Left ventricle myocardium inferior (tissue), 1 donor: ENCODE measurements at regions not wholly inside any gene's neighbourhood (a gene's known extent, or its start where the extent isn't known, plus 50 kb on each side); places are given as distances from the start of the nearest gene placed in this dataset.

Source experiments
- DNase-seq: peaks from one replicate; pipeline ENCODE4 v3.0.0-alpha.2; 2020
- H3K27ac ChIP-seq: fragments of 200-600 bp; replicated peaks from 2 replicates; pipeline ENCODE4 v1.8.0; 2021
- H3K27me3 ChIP-seq: fragments of 200-600 bp; 2 replicates; pipeline ENCODE4 v1.8.0; 2021; ENCODE audit warnings: low read depth
- H3K36me3 ChIP-seq: fragments of 200-600 bp; 2 replicates; pipeline ENCODE4 v1.8.0; 2021
- H3K4me1 ChIP-seq: fragments of 200-600 bp; 2 replicates; pipeline ENCODE4 v1.8.0; 2021
- H3K4me3 ChIP-seq: fragments of 200-600 bp; 2 replicates; pipeline ENCODE4 v1.8.0; 2021; ENCODE audit warnings: mild to moderate bottlenecking, moderate library complexity
- H3K9me3 ChIP-seq: fragments of 200-600 bp; replicated peaks from 2 replicates; pipeline ENCODE4 v1.8.0; 2021
- intact Hi-C: fragments of 100-400 bp; cut with micrococcal nuclease; formaldehyde crosslinking; loops from one replicate; pipeline ENCODE4 v1.11.0; 2022
- TF ChIP-seq, protein P1 (sequence below): fragments of 200-600 bp; IDR thresholded peaks from 2 replicates; pipeline ENCODE4 v1.8.0; 2021; ENCODE audit warnings: antibody characterized with exemption, mild to moderate bottlenecking, borderline replicate concordance
- donor health status: DM: no; HTN: yes; CAD: no; lungs with severe emphysema.

DNA sequence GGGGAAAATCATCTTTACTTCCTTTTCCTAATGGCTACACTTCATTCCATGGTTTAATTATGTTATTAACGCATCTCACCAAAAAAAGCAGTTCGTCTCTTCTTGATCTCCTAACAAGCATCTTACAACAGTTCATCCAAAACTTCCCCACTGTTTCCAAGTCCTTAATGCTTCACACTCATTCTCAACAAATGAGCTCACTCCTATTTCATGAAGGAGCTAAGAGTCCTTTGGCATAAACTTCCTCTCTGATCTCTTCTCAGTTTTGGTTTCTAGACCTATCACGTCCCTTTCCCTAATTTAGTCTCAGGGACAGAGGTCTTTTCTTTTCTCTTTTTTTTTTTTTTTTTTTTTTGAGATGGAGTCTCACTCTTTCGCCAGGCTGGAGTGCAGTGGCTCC is 205.9 kb upstream of the SLC39A10 start:
- no peak for DNase-seq
- Histone ChIP-seq H3K4me3 (no peak overlapping the region), H3K4me1 (no peaks in the 10 kb centered on the region), H3K36me3 (no peaks in the 10 kb centered on the region), H3K9me3 (no peaks in the 10 kb centered on the region), H3K27me3 (no peaks in the 10 kb centered on the region), H3K27ac (peak overlapping the region; percentile 14)
- intact Hi-C loops, result no loop called here
- TF ChIP-seq, protein P1, sequence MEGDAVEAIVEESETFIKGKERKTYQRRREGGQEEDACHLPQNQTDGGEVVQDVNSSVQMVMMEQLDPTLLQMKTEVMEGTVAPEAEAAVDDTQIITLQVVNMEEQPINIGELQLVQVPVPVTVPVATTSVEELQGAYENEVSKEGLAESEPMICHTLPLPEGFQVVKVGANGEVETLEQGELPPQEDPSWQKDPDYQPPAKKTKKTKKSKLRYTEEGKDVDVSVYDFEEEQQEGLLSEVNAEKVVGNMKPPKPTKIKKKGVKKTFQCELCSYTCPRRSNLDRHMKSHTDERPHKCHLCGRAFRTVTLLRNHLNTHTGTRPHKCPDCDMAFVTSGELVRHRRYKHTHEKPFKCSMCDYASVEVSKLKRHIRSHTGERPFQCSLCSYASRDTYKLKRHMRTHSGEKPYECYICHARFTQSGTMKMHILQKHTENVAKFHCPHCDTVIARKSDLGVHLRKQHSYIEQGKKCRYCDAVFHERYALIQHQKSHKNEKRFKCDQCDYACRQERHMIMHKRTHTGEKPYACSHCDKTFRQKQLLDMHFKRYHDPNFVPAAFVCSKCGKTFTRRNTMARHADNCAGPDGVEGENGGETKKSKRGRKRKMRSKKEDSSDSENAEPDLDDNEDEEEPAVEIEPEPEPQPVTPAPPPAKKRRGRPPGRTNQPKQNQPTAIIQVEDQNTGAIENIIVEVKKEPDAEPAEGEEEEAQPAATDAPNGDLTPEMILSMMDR, result no peak

DNA sequence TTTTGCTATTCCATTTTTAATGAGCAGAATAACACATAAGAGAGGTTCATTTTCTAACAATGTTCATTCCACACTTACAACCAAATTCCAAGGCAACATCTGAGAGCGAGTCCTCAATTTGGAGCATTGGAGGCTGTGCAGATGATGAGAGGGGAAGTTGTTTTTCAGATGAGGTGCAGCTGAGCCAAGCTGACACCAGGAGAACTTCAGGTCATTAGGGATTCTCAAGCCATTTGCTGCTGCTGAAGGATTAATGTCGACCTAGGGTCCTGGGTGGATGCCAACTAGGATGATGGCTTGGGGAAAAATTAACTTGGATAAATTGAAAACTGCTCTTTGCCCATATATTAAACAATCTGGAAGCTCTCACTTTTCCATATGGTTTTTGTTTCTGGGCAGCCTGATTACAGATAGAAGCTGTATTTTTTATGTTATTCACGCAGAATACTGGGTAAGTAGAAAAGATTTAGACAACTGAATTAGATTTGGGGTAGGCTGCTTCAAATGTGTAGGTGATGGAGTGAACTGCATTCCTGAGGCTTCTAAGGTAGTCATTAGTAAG is 206.4 kb upstream of the SLC39A10 start:
- intact Hi-C loops, result no loop called here
- Histone ChIP-seq H3K4me3 (no peak overlapping the region), H3K36me3 (no peaks in the 10 kb centered on the region), H3K27me3 (no peaks in the 10 kb centered on the region), H3K27ac (peak overlapping the region; percentile 14), H3K9me3 (no peaks in the 10 kb centered on the region), H3K4me1 (no peaks in the 10 kb centered on the region)
- DNase-seq, result no peak
- TF ChIP-seq, protein P1, result no peak

DNA sequence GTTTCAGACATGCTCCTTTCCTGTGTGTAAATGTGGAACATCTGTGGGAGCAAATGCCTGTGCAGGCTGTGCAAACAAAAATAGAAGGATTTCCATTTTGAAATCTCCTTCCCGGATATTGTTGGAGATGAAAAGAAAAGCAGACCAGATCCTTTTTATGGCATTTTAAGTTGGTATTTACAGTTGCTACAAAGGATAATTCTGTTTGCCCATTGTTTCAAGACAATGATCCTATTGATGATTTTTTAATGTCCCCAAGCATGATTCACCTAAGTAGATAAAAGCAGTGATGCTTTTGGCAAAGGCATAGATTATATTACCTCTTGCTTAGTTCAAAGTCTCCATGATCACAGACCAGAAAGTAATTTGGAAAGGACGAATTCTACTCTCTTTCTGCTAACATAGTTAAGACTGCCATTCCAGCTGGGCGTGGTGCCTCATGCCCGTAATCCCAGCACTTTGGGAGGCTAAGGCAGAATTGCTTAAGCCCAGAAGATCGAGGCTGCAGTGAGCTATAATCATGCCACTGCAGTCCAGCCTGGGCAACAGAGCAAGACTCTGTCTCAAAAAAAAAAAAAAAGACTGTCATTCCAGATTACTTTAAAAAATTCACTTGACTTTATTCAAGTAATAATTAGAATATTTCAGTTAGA is 209.6 kb upstream of the SLC39A10 start:
- H3K4me3 ChIP-seq, result no peak overlapping the region
- no peaks in the 10 kb centered on the region for H3K27me3 ChIP-seq
- TF ChIP-seq, protein P1, result no peak
- no peaks in the 10 kb centered on the region for H3K36me3 ChIP-seq
- H3K27ac ChIP-seq, result no peak overlapping the region
- DNase-seq, result no peak
- intact Hi-C loops, result no loop called here
- H3K9me3 ChIP-seq, result peaks cover 12% of the 10 kb centered on the region
- no peaks in the 10 kb centered on the region for H3K4me1 ChIP-seq

DNA sequence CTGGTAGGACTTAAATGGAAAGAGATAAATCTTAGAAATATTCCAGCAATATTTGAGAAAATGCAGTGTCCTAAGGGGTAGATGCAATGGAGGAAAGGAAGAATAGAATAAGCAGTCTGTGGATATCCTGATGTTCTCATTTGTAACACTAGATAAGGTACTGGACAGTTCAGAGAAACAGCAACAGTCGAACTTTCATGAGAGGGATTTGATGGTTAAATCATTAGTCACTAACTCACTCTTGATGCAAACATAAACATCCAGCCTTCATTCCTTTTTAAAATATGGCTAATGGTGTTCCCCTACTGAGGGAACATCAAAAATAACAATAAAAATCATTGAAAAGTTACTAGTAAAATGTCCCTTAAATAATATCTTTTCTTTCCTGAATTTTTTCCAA is 211.4 kb upstream of the SLC39A10 start:
- H3K27me3 ChIP-seq, result no peaks in the 10 kb centered on the region
- TF ChIP-seq, protein P1, result no peak
- no peaks in the 10 kb centered on the region for H3K4me1 ChIP-seq
- DNase-seq, result no peak
- H3K36me3 ChIP-seq, result no peaks in the 10 kb centered on the region
- no peak overlapping the region for H3K4me3 ChIP-seq
- peaks cover 31% of the 10 kb centered on the region for H3K9me3 ChIP-seq
- H3K27ac ChIP-seq, result no peak overlapping the region
- intact Hi-C loops, result no loop called here

DNA sequence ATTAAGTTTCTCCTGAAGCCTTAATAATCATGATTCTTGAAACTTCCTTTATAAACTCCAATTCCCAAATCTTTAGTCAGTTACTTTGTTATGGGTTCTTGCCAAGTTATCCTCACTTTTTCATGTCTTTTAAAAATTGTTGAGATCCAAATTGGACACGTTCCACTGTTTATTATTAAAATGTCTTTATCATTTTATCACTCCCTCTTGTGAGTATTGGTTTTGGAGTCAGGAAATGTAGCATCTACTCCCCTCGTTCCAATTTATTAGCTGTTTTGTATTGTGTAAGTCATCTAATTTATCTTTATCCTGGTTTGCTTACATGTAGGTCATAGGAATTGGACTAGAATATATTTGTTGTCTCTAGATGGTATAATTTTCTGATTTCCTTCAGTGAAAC is 213.1 kb upstream of the SLC39A10 start:
- H3K4me3 ChIP-seq, result no peak overlapping the region
- intact Hi-C loops, result no loop called here

More for the DNA sequence above, 213.1 kb upstream of the SLC39A10 start:
- H3K4me1 ChIP-seq, result no peaks in the 10 kb centered on the region
- H3K27me3 ChIP-seq, result no peaks in the 10 kb centered on the region
- TF ChIP-seq, protein P1, result no peak
- H3K9me3 ChIP-seq, result peaks cover 38% of the 10 kb centered on the region
- DNase-seq, result no peak
- H3K36me3 ChIP-seq, result no peaks in the 10 kb centered on the region
- H3K27ac ChIP-seq, result no peak overlapping the region
